Thoracic aorta (tissue), 2 donors: ENCODE measurements at regions not wholly inside any gene's neighbourhood (a gene's known extent, or its start where the extent isn't known, plus 50 kb on each side); places are given as distances from the start of the nearest gene placed in this dataset.

Experiments
- ATAC-seq: fragments of 150-250 bp; one replicate; pipeline ENCODE4 v1.8.0; 2017; ENCODE audit warnings: low read depth; ENCODE audit not compliant: insufficient number of reproducible peaks, low FRiP score
- DNase-seq: peaks from one replicate; pipeline ENCODE4 v3.0.0-alpha.2; 2020; ENCODE audit warnings: low spot score
- H3K27ac ChIP-seq, 2 donors: fragments of 200-600 bp; sonication (generic); 1 replicate in 1 of 2; 2 replicates in 1 of 2; pipeline ENCODE4 v1.5.1; 2016; ENCODE audit warnings: mild to moderate bottlenecking in 2 of 2, moderate library complexity in 2 of 2
- H3K27me3 ChIP-seq: fragments of 200-600 bp; sonication (generic); replicated peaks from 2 replicates; pipeline ENCODE4 v1.6.0; 2016; ENCODE audit warnings: mild to moderate bottlenecking; ENCODE audit not compliant: insufficient read depth
- H3K36me3 ChIP-seq: fragments of 200-600 bp; sonication (generic); one replicate; pipeline ENCODE4 v1.5.1; 2016
- H3K4me1 ChIP-seq, 2 donors: fragments of 200-600 bp; sonication (generic); 1 replicate in 1 of 2; 2 replicates in 1 of 2; pipeline versions ENCODE4 v1.5.1 to v1.6.0; 2016; ENCODE audit warnings: low read depth in 2 of 2, mild to moderate bottlenecking in 1 of 2; ENCODE audit not compliant: control insufficient read depth in 1 of 2
- H3K4me3 ChIP-seq: fragments of 200-600 bp; sonication (generic); 2 replicates; pipeline ENCODE4 v1.5.1; 2016; ENCODE audit warnings: mild to moderate bottlenecking
- H3K9me3 ChIP-seq: fragments of 200-600 bp; sonication (generic); 2 replicates; pipeline ENCODE4 v1.5.1; 2016
- CTCF ChIP-seq: fragments of 200-600 bp; sonication (generic); IDR thresholded peaks from one replicate; pipeline ENCODE4 v1.5.1; 2019; ENCODE audit warnings: antibody characterized with exemption

GRCh38 chr5:9789777-9790176, 159.6 kb upstream of the TAS2R1 start:
- no peak for TF ChIP-seq CTCF
- Histone ChIP-seq H3K36me3 (no peaks in the 10 kb centered on the region), H3K27ac (no peak overlapping the region), H3K9me3 (no peaks in the 10 kb centered on the region), H3K27me3 (no peaks in the 10 kb centered on the region), H3K4me3 (no peak overlapping the region), H3K4me1 (peaks cover 0 to 7% of the 10 kb centered on the region in 2 donors)
- no peak for DNase-seq
- no peak for ATAC-seq

- DNase-seq (no peak), ATAC-seq (no peak)
- H3K36me3 ChIP-seq, result no peaks in the 10 kb centered on the region
- H3K4me3 ChIP-seq, result no peak overlapping the region
- TF ChIP-seq CTCF, result no peak
- H3K27me3 ChIP-seq, result no peaks in the 10 kb centered on the region
- H3K27ac ChIP-seq, result no peak overlapping the region
- H3K9me3 ChIP-seq, result no peaks in the 10 kb centered on the region
- peaks cover 0 to 7% of the 10 kb centered on the region in 2 donors for H3K4me1 ChIP-seq
Measured at GRCh38 chr5:9787861-9788600, 157.9 kb upstream of the TAS2R1 start.

- no peaks in the 10 kb centered on the region for H3K36me3 ChIP-seq
- H3K9me3 ChIP-seq, result no peaks in the 10 kb centered on the region
- no peak for ATAC-seq
- TF ChIP-seq CTCF, result no peak
- H3K4me3 ChIP-seq, result no peak overlapping the region
- peaks cover 0 to 7% of the 10 kb centered on the region in 2 donors for H3K4me1 ChIP-seq
- H3K27ac ChIP-seq, result no peak overlapping the region
- no peak for DNase-seq
- H3K27me3 ChIP-seq, result no peaks in the 10 kb centered on the region
Measured at GRCh38 chr5:9786380-9787360, 156.5 kb upstream of the TAS2R1 start.

- ATAC-seq (no peak), DNase-seq (no peak)
- H3K4me1 ChIP-seq, result peaks cover 0 to 4% of the 10 kb centered on the region in 2 donors
- no peaks in the 10 kb centered on the region for H3K27me3 ChIP-seq
- no peaks in the 10 kb centered on the region for H3K36me3 ChIP-seq
- no peak overlapping the region for H3K27ac ChIP-seq
- no peak for TF ChIP-seq CTCF
- no peaks in the 10 kb centered on the region for H3K9me3 ChIP-seq
- H3K4me3 ChIP-seq, result no peak overlapping the region
Measured at GRCh38 chr5:9785751-9786150, 155.6 kb upstream of the TAS2R1 start.

- H3K27ac ChIP-seq, result no peak overlapping the region
- H3K4me1 ChIP-seq, result no peaks in the 10 kb centered on the region
- H3K36me3 ChIP-seq, result no peaks in the 10 kb centered on the region
- H3K27me3 ChIP-seq, result no peaks in the 10 kb centered on the region
- DNase-seq (no peak), ATAC-seq (no peak)
- no peak overlapping the region for H3K4me3 ChIP-seq
- no peak for TF ChIP-seq CTCF
- H3K9me3 ChIP-seq, result no peaks in the 10 kb centered on the region
Measured at GRCh38 chr5:9784231-9784630, 154.1 kb upstream of the TAS2R1 start.
